ENCODE measurements at regions not wholly inside any gene's neighbourhood (a gene's known extent, or its start where the extent isn't known, plus 50 kb on each side); places are given as distances from the start of the nearest gene placed in this dataset.
"Not testable (repeated sequence)": the region's sequence is repeated elsewhere in the genome, so short reads cannot be mapped to it uniquely, and the experiment has no call there.

DNA sequence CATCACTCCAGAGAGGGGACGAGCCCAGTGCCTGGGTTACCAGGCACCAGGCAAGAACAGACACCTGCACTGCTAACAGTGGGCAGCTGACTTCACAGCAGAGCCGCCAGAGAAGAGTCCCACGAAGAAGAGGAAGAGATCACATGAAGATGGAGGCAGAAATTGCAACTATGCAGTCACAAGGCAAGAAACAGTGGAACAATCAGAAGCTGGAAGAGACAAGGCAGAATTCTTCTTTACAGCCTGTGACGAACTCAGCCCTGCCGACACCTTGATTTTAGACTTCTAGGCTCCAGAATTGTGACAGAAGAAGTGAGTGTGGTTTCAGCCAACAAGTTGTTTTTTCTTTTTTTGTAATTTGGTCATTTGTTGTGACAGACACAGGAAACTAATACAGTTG lies 59.2 kb downstream of the IL12A start:
- DNase-seq: no peak

- DNase-seq: no peak
Observed at GRCh38 chr3:160049038-160049437, 60.4 kb downstream of the IL12A start.

- DNase-seq: no peak
Observed at GRCh38 chr3:160049565-160049964, 60.9 kb downstream of the IL12A start.

DNA sequence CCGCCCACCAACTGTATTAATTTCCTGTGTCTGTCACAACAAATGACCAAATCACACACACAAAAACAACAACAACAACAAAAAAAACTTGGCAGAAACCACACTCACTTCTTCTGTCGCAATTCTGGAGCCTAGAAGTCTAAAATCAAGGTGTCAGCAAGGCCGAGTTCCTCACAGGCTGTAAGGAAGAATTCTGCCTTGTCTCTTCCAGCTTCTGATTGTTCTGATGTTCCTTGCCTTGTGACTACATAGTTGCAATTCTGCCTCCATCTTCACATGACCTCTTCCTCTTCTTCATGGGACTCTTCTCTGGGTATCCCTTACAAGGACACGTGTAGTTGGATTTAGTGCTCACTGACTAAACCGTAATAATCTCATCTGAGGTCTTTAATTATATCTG lies 61.4 kb downstream of the IL12A start:
- DNase-seq: no peak

GRCh38 chr3:160052385-160053047 lies 63.9 kb downstream of the IL12A start:
- no peak for DNase-seq

- no peak for DNase-seq
Observed at GRCh38 chr3:160053048-160053391, 64.4 kb downstream of the IL12A start.

- not testable (repeated sequence) for DNase-seq
Observed at GRCh38 chr3:160054862-160055261, 66.2 kb downstream of the IL12A start.

- DNase-seq: no peak
Observed at GRCh38 chr3:160055659-160056058, 67.0 kb downstream of the IL12A start.

- no peak for DNase-seq
Observed at GRCh38 chr3:160057331-160057730, 68.7 kb downstream of the IL12A start.

DNA sequence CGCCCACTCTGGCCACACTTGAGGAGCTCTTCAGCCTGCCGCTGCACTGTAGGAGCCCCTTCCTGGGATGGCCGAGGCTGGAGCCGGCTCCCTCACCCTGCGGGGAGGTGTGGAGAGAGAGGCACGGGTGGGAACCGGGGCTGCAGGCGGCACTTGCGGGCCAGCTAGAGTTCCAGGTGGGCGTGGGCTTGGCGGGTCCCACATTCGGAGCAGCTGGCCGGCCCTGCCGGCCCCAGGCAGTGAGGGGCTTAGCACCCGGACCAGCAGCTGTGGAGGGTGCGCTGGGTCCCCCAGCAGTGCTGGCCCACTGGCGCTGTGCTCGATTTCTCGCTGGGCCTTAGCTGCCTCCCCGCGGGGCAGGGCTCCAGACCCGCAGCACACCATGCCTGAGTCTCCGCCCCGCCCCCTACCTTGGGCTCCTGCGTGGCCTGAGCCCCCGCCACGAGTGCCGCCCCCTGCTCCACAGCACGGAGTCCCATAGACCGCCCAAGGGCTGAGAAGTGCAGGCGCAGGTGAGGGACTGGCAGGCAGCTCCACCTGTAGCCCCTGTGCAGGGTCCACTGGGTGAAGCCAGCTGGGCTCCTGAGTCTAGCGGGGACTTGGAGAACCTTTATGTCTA lies 71.9 kb downstream of the IL12A start:
- no peak for DNase-seq

- DNase-seq: no peak
Observed at GRCh38 chr3:160061525-160061924, 72.9 kb downstream of the IL12A start.

DNA sequence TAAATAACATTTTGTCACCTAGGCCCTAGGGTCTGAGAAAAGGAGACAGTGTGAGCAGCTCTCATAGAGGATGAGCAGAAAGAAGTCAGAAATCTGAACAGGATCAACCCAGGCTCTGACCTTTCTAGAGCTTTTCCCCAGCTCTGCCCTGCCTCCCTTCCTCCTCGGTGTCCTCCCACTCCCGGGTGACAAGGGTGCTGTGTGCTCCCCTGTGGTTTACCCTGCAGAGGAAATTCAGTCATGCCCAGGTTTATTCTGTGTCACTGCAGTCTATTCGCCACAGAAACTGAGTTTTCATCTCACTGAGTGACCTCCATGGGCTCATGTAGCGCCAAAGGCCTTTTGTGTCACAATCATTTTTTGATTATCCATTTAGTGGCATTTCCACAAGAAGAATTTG lies 76.6 kb downstream of the IL12A start:
- DNase-seq: no peak

DNA sequence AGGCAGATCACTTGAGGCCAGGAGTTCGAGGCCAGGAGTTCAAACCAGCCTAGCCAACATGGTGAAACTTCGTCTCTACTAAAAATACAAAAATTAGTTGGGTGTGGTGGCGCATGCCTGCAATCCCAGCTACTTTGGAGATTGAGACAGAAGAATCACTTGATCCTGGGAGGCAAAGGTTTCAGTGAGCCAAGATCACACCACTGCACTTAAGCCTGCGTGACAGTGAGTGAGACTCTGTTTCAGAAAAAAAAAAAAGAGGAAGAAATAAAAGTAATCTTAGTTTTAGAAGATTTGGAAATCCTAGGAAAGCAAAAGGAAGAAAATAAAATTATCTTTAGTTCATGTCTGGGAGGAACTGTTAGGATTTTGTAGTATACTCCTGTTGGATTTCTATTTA lies 77.2 kb downstream of the IL12A start:
- DNase-seq: no peak

GRCh38 chr3:160069986-160070385 lies 81.4 kb downstream of the IL12A start:
- DNase-seq: no peak

DNA sequence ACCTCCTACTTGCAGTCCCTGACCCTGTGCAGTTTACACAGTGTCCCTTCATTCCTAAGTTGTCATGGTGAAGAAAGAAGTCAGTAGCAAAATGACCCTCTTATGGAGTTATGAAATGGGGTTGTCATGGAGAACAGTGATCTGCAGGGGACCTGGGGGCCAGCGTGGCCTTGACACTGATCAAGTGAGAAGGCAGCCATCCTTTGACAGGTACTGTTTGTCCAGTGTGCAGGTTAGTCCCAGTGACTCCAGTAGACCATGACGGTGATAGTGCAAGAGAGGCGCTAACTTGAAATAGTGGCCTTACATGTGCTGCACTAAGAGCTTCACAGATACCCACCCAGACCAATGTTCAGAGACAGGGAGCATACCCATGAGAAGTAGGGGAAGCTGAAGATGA lies 87.9 kb downstream of the IL12A start:
- DNase-seq: no peak

DNA sequence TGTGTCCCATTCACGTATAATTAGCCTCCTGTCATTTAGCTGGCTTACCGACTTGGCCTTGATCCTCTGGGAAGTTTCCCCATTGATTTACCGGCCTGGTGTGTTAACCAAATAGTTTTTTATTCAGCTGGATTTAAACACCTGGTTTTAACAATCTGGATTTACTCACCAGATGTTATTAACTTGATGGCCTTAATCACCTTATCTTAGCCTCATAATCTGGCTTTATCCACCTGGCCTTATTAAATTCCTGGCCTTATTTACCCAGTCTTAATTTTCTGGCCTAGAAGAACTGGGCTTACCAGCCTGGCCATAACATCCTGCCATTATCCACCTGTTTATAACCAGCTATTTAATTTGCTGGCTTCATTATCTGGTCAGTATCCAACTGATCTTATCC lies 89.9 kb downstream of the IL12A start:
- no peak for DNase-seq

DNA sequence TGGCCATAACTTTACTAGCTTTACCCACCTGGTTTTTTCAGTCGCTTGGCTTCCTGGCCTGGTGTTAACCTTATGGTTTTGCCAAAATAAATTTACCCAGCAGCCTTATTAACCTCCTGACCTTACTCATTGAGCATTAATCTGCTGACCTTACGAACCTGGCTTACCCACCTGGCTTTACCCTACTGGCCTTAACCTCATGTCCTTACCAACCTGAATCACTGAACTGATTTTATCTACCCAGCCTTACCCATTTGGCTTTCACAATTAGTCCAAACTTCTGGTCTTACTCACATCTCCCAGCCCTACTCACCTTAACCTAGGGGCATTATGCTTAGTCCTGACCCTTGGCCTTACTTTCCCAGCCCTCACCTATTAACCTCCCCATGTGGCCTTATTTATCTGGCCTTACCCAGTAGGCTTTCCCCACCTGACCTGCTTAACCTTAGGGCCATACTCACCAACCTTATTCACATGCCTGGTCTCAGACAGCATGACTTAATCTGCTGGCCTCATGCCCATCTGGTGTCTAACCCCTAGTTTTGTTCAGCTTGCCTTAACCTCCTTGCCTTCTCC lies 93.4 kb downstream of the IL12A start:
- DNase-seq: no peak

DNA sequence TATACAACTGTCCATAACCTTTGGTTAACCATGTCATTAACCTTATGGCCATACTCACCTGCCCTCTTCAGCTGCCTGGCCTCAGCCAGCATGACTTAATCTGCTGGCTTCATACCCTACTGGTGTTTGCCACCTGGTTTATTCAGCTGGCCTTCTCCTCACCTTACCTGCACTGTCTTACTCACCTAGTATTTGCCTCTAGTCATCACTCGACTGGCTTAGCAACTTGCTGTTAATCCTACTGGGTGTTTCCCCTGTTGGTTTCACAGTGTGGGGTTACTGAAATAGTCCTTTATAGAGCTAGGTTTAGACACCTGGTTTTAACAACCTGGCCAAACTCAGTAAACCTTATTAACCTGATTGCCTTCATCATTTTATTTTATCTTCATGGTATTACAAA lies 96.4 kb downstream of the IL12A start:
- DNase-seq: no peak

GRCh38 chr3:160088492-160089137 lies 100.0 kb downstream of the IL12A start:
- DNase-seq: no peak

- no peak for DNase-seq
Observed at GRCh38 chr3:160090653-160091052, 102.0 kb downstream of the IL12A start.

- DNase-seq: no peak
Observed at GRCh38 chr3:160091441-160091840, 102.8 kb downstream of the IL12A start.

DNA sequence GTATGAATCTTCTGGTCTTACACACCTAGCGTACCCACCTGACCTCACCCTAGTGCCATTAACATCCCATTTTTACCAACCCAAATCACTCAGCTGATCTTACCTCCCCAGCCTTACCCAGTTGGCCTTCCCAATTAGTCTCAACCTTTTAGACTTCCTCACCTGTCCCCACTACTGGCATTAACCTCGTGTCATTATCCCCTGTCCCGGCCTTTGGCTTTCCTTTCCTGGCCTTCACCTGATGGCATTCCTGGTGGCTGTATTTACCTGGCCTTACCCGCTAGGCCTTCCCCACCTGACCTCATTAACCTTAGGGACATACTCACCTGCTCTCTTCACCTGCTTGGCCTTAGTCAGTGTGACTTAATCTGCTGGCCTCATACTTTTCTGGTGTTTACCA lies 104.1 kb downstream of the IL12A start:
- DNase-seq: no peak

GRCh38 chr3:160094562-160094961 lies 105.9 kb downstream of the IL12A start:
- no peak for DNase-seq
